ENCODE measurements at regions not wholly inside any gene's neighbourhood (a gene's known extent, or its start where the extent isn't known, plus 50 kb on each side); places are given as distances from the start of the nearest gene placed in this dataset.

DNA sequence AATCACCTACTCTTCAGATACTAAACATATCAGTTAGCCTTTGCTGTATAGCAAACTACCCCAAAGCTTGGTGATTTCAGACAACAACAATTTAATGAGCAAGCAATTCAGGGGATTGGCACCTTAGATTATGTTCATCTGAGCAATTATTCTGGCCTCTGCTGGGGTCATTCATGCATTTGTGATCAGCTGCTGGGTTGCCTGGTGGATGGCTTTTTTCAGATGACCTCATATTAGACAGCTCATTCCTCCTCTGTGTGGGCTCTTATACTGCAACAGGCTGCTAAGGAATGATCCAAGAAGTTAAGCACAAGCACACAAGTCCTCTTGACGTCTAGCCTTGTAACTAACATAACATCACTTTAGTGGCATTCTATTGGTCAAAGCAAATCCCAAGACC is 153.0 kb upstream of the PPP1R2C start:
- Mint-ChIP-seq H3K4me1 (peaks cover 14% of the 10 kb centered on the region), H3K9me3 (peaks cover 1% of the 10 kb centered on the region), H3K36me3 (no peaks in the 10 kb centered on the region), H3K27ac (no peak overlapping the region), H3K27me3 (no peaks in the 10 kb centered on the region), H3K4me3 (no peak overlapping the region)
- no peak for DNase-seq

DNA sequence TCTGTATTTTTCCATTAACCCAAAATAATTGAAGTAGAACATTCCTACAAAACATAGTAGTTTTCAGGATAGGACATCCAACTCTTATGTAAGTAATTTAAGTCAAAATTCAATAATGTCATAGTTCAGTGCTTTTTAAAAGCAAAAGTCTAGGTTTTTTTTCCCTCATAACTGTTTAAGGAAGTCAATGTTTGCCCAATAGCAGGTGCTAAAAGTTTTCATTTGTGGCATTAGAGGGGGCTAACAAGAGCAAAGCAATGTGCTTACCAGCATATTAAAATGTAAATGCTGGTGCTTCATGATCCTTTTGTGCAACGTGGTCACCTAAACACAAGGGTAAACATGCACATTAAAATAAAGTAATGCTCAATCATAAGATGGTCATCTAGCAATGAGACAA is 155.2 kb upstream of the PPP1R2C start:
- peak overlapping the region; percentile 55 for H3K27ac Mint-ChIP-seq
- H3K4me3 Mint-ChIP-seq: no peak overlapping the region
- no peaks in the 10 kb centered on the region for H3K9me3 Mint-ChIP-seq
- no peak for DNase-seq
- no peaks in the 10 kb centered on the region for H3K27me3 Mint-ChIP-seq
- H3K36me3 Mint-ChIP-seq: no peaks in the 10 kb centered on the region
- peaks cover 14% of the 10 kb centered on the region for H3K4me1 Mint-ChIP-seq

DNA sequence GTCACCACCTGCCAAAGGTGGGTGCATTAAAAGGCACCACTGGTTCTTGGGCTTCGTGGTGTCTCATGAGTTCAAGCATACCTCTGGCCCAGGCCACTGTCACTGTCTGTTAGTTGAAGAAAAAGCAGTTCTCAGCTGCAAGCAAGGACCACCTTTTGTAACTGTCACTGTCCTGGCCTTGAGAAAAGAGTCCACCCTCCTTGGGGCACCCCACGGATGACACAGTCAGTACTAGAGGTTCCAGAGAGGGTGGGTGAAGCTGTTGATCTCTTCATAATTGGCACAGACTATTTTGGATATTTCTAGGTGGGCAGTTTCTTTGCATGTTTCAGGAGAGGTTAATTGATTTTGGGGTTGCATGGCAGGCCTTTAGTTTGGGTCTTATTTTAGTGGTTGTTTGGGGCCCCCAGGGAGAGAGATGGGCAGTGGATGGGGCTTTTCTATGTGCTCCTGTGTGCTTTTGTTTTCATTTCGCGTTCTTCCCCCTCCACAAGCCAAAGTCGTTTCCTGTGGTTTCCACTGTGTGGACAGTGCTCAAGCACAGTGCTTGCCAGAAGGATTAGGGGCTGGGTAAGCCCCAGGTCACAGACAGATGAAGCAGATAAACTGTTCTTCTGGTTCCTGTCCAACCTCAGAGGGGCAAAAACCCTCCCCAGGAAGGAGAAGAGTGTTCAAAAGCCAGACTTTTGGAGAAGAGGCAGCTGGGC is 156.2 kb upstream of the PPP1R2C start:
- no peak for DNase-seq
- Mint-ChIP-seq H3K27me3 (no peaks in the 10 kb centered on the region), H3K27ac (peak overlapping the region; percentile 85), H3K4me1 (peaks cover 16% of the 10 kb centered on the region), H3K36me3 (peaks cover 6% of the 10 kb centered on the region), H3K9me3 (peaks cover 6% of the 10 kb centered on the region), H3K4me3 (peak overlapping the region; percentile 52)

DNA sequence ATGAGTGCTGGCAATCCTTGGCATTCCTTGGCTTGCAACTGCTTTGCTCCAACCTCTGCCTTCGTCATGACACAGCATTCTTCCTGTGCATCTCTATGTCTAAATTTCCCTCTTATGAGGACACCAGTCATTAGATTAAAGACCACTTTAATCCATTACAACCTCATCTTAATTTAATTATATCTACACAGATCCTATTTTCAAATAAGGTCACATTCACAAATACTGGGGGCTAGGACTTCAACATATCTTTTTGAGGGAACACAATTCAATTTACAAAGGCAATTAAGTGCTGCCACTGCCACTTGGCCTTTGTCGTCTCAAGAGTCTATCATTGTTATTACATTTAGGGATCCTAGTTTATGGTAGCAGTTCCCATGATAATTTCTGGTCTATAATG is 163.7 kb upstream of the PPP1R2C start:
- Mint-ChIP-seq H3K4me1 (peaks cover 37% of the 10 kb centered on the region), H3K9me3 (peaks cover 6% of the 10 kb centered on the region), H3K27ac (peak overlapping the region; percentile 74), H3K36me3 (peaks cover 18% of the 10 kb centered on the region), H3K27me3 (no peaks in the 10 kb centered on the region), H3K4me3 (no peak overlapping the region)
- DNase-seq: no peak

DNA sequence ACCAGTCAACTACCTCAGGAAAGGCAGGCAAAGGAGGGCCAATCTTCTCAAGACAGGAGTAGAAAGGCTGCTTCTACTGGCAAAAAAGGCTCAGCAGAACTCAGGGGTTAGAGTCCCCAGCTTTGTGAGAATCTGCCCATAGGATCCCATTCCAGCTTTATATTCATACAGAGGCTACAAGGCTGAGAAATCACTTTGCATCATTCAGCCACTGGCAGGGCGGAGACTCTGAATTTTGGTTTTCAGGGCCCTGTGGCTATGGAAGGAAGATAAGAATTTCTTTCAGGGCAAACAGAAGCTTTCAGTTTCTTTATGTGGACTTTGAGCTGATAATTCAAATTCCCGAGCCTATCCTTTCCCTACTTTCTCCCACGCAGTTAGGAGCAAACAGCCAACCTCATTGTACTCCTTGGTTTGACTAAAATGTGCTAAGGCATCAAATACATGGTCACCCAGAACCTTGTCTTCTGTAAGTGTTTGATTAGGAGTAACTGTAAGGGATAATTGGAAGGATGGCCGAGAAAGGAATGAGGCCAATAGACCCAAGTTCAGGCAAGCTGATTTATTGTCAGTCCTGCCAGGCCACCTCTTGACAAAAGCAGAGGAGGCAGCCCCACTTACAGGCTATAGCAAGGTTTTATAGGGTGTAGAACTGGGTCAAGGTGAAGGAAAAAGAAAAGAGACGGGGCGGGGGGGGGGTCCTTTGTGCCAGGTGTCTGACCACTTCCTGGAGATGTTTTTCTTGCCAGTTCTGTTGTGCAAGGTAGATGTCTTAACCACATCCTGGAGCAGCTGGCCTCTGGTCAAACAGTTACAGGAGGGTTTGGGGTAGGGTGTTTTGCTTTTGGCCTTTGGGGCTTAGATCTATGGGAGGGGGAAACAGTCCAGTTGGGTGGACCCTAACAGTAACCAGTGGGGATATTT is 165.3 kb upstream of the PPP1R2C start:
- peaks cover 45% of the 10 kb centered on the region for H3K4me1 Mint-ChIP-seq
- peaks cover 5% of the 10 kb centered on the region for H3K9me3 Mint-ChIP-seq
- DNase-seq: no peak
- peaks cover 32% of the 10 kb centered on the region for H3K36me3 Mint-ChIP-seq
- H3K27ac Mint-ChIP-seq: peak overlapping the region; percentile 93
- H3K27me3 Mint-ChIP-seq: no peaks in the 10 kb centered on the region
- no peak overlapping the region for H3K4me3 Mint-ChIP-seq

DNA sequence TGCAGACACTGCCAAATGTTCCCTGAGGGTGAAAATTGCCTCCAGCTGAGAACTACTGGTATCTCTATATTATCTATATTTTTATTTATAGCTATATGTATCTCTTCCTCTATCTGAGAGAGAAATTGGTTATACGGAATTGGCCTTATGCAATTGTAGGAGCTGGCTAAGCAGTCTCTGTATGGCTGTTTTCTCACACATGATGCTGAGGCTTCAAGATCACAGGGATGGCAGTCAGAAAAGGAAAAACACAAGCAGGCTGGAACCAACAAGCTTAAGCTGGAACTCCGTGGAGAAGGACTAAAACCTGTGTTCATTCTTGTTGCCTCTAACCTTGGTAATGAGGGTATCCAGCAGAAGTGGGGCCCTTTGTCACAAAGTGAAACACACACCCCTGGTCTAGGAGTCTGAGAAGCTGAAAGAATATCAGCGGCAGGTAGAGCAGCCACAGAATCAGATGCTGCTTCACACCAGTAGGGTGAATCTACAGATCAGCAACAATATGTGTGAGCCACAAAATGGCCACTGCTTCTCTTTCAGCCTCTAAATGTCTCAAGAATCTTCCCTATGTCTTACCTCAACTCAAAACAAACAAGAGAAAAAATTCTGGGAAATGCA is 166.5 kb upstream of the PPP1R2C start:
- Mint-ChIP-seq H3K4me1 (peaks cover 50% of the 10 kb centered on the region), H3K36me3 (peaks cover 38% of the 10 kb centered on the region), H3K4me3 (no peak overlapping the region), H3K27me3 (no peaks in the 10 kb centered on the region), H3K27ac (peak overlapping the region; percentile 93), H3K9me3 (peaks cover 2% of the 10 kb centered on the region)
- no peak for DNase-seq

DNA sequence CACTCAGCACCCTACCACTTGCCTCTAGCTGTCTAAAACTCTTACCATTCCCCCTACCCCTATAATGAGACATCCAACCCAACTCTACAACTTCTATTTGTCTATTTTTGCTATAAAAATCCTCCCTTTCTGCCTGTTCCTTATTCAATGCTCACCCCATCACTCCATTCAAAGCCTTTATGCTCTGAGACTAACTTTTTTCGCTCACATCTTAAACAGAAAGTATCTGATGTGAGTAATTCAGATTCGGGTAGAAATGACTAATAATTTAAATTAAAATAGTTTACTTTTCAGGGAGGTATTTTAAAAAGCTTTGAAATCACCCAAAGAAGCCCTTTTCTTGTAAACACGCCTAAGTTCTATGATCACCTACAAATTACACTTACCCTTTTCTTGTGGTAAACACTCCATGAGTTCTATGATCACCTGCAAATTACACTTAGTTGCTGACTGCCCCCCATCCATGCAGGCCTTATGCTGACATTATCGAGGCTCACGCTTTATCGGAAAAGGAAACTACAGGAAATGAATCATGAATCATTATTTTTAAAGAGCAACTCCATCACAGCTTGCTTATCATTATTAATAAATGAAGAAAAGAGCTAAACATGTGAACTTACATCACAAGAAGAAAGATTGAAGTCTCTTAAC is 168.7 kb upstream of the PPP1R2C start:
- Mint-ChIP-seq H3K36me3 (peaks cover 35% of the 10 kb centered on the region), H3K4me3 (peak overlapping the region; percentile 60), H3K9me3 (peaks cover 2% of the 10 kb centered on the region), H3K4me1 (peaks cover 46% of the 10 kb centered on the region), H3K27ac (peak overlapping the region; percentile 93), H3K27me3 (no peaks in the 10 kb centered on the region)
- no peak for DNase-seq

DNA sequence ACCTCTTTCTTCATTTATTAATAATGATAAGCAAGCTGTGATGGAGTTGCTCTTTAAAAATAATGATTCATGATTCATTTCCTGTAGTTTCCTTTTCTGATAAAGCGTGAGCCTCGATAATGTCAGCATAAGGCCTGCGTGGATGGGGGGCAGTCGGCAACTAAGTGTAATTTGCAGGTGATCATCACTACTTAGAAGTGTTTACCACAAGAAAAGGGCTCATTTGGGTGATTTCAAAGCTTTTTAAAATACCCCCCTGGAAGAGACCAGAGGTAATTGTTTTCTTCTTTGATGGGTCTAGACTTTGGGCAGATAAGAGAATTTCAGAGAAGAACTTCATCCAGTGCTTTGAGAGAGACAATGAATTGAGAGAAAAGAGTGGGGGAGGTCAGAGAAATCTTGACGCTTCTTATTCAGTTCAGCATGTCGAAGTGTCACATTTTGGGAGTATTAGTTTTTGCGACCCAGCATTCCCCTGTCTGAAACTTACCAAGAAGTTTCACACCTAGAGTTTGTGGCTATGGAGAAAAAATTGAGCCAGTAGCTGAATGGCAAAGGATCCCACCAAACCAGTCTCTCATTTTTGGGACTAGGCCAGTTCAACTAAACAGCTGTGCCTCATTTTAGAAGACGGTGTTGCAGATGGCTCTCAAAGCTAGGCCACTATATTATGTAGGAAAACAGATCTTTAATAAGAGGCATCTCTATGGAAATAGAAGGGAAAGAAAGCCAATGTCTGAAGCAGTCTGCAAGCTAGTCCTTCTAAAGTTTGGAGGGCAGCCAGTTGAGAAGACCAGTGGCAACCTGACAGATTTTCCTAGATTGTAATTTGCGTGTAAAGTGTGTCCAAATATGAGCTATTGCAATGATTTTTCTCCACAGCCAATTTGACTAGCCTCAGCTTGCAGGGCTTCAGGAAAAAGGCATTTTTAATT is 171.0 kb upstream of the PPP1R2C start:
- Mint-ChIP-seq H3K27me3 (no peaks in the 10 kb centered on the region), H3K9me3 (peaks cover 5% of the 10 kb centered on the region), H3K4me3 (no peak overlapping the region), H3K27ac (peak overlapping the region; percentile 93), H3K4me1 (peaks cover 39% of the 10 kb centered on the region), H3K36me3 (peaks cover 35% of the 10 kb centered on the region)
- DNase-seq: peak; percentile 21

DNA sequence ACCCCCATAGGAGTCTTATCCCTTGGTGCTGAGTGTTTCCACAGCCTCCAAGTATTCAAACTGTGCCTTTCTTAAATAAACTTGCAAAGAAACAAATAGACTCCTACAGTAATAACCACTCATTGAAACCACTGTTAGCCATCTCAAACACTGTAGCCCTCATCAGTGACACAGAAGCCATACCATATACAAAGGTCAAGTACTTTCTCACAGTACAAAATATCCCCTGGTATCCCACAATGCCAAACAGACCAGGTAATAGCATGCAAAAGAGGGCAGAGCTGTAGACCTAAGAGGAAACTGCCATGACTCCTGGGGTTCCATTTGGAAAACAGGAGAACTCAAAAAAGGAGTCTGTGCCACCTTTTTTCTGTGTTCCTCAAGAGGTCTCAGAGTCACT is 173.8 kb upstream of the PPP1R2C start:
- no peaks in the 10 kb centered on the region for H3K27me3 Mint-ChIP-seq
- H3K4me1 Mint-ChIP-seq: peaks cover 35% of the 10 kb centered on the region
- no peak overlapping the region for H3K27ac Mint-ChIP-seq
- no peak overlapping the region for H3K4me3 Mint-ChIP-seq
- DNase-seq: no peak
- peaks cover 5% of the 10 kb centered on the region for H3K9me3 Mint-ChIP-seq
- H3K36me3 Mint-ChIP-seq: peaks cover 27% of the 10 kb centered on the region

DNA sequence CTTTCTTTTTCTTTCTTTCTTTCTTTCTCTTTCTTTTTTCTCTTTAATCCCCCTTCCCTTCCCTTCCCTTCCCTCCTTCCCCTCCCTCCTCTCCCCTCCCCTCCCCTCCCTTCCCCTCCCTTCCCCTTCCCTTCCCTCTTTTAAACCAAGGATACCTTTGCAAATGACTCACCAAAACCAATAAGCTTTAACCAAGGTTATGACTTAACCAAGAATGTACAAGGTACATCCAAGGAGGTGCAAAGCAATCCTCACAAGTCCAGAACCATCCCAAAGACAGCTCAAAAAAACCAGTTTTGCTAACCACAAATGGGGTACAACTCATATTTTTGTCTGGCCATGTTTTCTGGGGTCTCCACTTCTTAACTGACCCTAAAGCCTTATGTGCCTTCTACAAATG is 174.7 kb upstream of the PPP1R2C start:
- DNase-seq: no peak
- Mint-ChIP-seq H3K27ac (no peak overlapping the region), H3K36me3 (peaks cover 19% of the 10 kb centered on the region), H3K4me3 (no peak overlapping the region), H3K9me3 (peaks cover 5% of the 10 kb centered on the region), H3K27me3 (no peaks in the 10 kb centered on the region), H3K4me1 (peaks cover 30% of the 10 kb centered on the region)

DNA sequence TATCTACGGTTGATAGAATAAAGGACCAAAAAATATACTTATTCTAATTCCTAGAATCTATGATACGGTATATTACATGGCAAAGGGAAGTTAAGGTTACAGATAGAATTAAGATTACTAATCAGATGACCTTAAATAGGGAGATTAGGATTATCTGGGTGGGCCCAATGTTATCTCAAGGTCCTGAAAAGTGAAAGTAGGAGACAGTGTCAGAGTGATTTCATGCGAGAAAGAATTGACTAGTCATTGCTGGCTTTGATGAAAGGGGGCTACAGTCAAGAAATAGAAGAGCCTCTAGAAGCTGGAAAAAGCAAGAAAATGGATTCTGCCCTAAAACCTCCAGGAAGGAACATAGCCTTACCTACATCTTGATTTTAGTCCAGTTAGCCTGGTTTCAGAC is 176.9 kb upstream of the PPP1R2C start:
- Mint-ChIP-seq H3K4me3 (no peak overlapping the region), H3K27ac (peak overlapping the region; percentile 38), H3K4me1 (peaks cover 19% of the 10 kb centered on the region), H3K9me3 (peaks cover 4% of the 10 kb centered on the region), H3K27me3 (no peaks in the 10 kb centered on the region), H3K36me3 (no peaks in the 10 kb centered on the region)
- DNase-seq: no peak

DNA sequence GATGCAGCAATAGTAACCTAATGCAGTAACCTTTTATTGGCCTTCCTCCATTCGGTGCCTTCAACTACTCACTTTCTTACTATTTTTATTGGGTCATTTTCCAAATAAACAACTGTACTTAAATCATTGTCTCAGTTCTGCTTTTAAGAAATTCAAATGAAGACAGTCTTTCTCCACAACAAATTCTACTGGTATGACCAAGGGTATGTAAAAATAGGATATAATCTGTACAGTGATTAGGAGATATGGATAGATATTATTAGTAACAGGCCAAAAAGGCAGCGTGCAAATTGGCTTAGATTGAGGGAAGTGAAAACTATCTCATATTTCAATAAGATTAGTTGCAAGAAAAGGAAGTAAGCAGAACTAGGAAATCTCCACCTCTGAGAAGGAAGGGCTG is 177.4 kb upstream of the PPP1R2C start:
- Mint-ChIP-seq H3K4me3 (peak overlapping the region; percentile 40), H3K4me1 (peaks cover 19% of the 10 kb centered on the region)

DNA sequence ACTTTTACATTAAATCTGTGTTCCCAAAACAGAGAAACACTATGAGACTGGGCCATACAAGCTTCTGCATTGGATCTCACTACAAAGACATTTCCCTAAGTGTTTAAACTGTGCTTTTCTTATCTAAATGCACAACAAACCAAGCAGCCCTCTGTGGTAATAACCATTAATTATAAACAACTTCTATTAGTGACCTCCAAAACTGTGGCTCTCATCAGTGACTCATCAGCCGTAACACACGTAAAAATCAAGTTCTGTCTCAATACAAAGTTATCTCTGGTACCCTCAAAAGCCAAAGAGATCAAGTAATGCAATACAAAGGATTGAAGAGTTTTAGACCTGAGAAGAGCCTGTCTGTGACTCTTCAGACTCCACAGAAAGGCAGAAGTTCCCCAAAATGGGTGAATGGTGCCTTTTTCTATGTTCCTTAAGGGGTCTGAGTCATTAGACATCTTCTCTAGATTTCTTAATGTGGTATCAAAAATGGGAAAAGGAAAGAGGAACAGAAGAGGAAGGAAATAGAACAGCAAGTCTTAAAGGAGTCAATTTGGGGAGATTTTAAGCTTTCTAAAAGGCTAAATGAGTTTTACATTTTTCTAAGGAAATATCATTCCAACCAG is 189.8 kb upstream of the PPP1R2C start:
- no peak for DNase-seq
- H3K4me3 Mint-ChIP-seq: no peak overlapping the region
- no peaks in the 10 kb centered on the region for H3K9me3 Mint-ChIP-seq
- H3K27me3 Mint-ChIP-seq: no peaks in the 10 kb centered on the region
- H3K27ac Mint-ChIP-seq: no peak overlapping the region
- no peaks in the 10 kb centered on the region for H3K36me3 Mint-ChIP-seq
- H3K4me1 Mint-ChIP-seq: peaks cover 2% of the 10 kb centered on the region

More for the DNA sequence above, 177.4 kb upstream of the PPP1R2C start:
- no peak for DNase-seq
- Mint-ChIP-seq H3K27me3 (no peaks in the 10 kb centered on the region), H3K9me3 (peaks cover 6% of the 10 kb centered on the region), H3K36me3 (no peaks in the 10 kb centered on the region), H3K27ac (peak overlapping the region; percentile 72)

DNA sequence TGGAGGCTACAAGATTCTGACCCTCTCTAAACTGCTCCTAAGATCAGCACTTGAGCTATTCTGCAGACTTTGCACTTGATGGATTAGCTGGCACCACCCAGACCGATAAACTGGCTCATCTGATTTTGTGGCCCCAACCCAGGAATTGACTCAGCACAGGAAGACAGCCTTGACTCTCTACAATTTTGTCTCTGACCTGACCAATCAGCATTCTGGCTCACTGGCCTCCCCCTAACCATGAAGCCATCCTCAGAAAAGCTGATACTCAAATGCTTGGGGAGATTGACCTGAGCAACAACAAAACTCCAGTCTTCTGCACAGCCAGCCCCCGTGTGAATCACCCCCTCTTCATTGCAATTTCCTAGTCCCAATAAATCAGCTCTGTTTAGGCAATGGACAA is 195.4 kb upstream of the PPP1R2C start:
- Mint-ChIP-seq H3K36me3 (peaks cover 2% of the 10 kb centered on the region), H3K4me1 (peaks cover 5% of the 10 kb centered on the region), H3K27me3 (no peaks in the 10 kb centered on the region), H3K9me3 (no peaks in the 10 kb centered on the region), H3K4me3 (no peak overlapping the region), H3K27ac (no peak overlapping the region)
- DNase-seq: no peak
